ENCODE measurements at regions not wholly inside any gene's neighbourhood (a gene's known extent, or its start where the extent isn't known, plus 50 kb on each side); places are given as distances from the start of the nearest gene placed in this dataset.

DNA sequence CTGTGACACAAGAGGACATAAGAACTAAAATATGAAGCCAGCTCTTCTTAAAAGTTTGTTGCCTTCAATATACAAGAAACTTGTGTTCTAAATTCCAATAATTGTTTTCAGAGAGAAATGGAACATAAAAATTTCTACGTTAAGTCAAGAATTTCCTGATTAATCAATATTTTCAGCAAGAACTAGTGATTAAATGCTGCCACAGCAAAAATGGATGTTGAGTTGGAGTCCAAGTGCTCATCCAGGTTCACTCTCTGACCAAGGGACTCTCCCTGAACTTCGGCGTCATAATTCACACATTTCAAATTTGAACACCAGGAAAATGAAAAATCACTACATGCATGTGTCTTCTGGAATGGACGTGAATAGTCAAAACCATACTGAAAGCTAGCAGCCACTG, 1263.6 kb upstream of the GOT2 start:
- DNase-seq = no peak
- TF ChIP-seq POLR2A (IDR thresholded peaks at IDR 0.05) (no peak), EP300 (IDR thresholded peaks at IDR 0.05) (no peak)
- TF ChIP-seq, protein P1, sequence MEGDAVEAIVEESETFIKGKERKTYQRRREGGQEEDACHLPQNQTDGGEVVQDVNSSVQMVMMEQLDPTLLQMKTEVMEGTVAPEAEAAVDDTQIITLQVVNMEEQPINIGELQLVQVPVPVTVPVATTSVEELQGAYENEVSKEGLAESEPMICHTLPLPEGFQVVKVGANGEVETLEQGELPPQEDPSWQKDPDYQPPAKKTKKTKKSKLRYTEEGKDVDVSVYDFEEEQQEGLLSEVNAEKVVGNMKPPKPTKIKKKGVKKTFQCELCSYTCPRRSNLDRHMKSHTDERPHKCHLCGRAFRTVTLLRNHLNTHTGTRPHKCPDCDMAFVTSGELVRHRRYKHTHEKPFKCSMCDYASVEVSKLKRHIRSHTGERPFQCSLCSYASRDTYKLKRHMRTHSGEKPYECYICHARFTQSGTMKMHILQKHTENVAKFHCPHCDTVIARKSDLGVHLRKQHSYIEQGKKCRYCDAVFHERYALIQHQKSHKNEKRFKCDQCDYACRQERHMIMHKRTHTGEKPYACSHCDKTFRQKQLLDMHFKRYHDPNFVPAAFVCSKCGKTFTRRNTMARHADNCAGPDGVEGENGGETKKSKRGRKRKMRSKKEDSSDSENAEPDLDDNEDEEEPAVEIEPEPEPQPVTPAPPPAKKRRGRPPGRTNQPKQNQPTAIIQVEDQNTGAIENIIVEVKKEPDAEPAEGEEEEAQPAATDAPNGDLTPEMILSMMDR (IDR thresholded peaks at IDR 0.05) = no peak
- no peaks in the 10 kb centered on the region for H3K36me3 ChIP-seq
- H3K27me3 ChIP-seq = no peaks in the 10 kb centered on the region
- no peak overlapping the region for H3K27ac ChIP-seq
- H3K4me3 ChIP-seq = no peak overlapping the region
- H3K4me1 ChIP-seq (ENCODE audit: insufficient read depth) = no peaks in the 10 kb centered on the region
- 92 to 94% (median 92%) methylated on average over 4 of the region's 4 CpGs for WGBS, 3 donors
- intact Hi-C loops (cut with DNase I) = no loop called here
- no peaks in the 10 kb centered on the region for H3K9me3 ChIP-seq

DNA sequence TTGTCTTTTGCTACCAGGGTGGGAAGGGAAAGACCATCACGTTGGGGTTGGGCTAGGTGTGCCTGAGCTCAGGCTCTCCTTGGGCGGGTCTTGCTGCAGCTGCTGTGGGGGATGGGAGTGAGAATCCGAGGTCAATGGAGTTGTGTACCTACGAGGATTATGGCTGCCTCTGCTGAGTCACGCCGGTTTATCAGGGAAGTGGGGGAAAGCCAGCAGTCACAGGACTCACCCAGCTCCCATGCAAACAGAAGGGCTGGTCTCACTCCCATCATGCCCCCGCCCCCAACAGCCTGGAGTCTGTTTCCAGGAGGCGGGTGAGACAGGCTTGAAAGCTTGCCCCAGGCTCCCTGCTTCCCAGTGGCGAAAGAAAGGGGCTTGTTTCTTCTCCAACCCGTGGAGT, 1259.0 kb upstream of the GOT2 start:
- Histone ChIP-seq H3K36me3 (no peaks in the 10 kb centered on the region), H3K9me3 (no peaks in the 10 kb centered on the region), H3K27ac (no peak overlapping the region), H3K27me3 (no peaks in the 10 kb centered on the region), H3K4me1 (ENCODE audit: insufficient read depth) (no peaks in the 10 kb centered on the region), H3K4me3 (no peak overlapping the region)
- 62 to 81% (median 77%) methylated on average over 10 of the region's 10 CpGs for WGBS, 3 donors
- no peak for DNase-seq
- intact Hi-C loops (cut with DNase I) = no loop called here
- no peak for TF ChIP-seq POLR2A (IDR thresholded peaks at IDR 0.05)
- TF ChIP-seq EP300 (IDR thresholded peaks at IDR 0.05) = no peak

DNA sequence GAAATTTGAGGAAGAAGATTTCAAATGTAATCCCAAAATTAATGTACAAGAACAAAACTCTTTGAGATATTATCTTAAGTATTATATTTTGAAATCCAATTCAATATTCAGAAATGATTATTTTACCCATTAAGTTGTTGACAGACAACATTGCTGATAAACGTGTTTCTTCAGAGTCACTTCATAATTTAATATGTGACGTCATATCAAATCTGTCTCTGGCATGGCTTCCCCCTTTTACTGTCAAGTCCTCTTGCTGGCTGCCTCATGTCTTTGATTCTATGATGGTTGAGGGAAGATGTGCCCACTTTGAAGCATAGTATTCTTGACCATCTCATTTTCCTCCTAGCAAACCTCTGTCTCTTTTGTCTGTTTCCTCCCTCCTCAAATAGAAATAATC, 1257.1 kb upstream of the GOT2 start:
- TF ChIP-seq, protein P1 (IDR thresholded peaks at IDR 0.05) = no peak
- TF ChIP-seq EP300 (IDR thresholded peaks at IDR 0.05) (no peak), POLR2A (IDR thresholded peaks at IDR 0.05) (no peak)
- no peak overlapping the region for H3K4me3 ChIP-seq
- intact Hi-C loops (cut with DNase I) = no loop called here
- no peaks in the 10 kb centered on the region for H3K36me3 ChIP-seq
- WGBS, 3 donors = 69 to 85% (median 78%) methylated on average over 2 of the region's 2 CpGs
- DNase-seq = no peak
- no peaks in the 10 kb centered on the region for H3K4me1 ChIP-seq (ENCODE audit: insufficient read depth)
- H3K27ac ChIP-seq = no peak overlapping the region
- no peaks in the 10 kb centered on the region for H3K27me3 ChIP-seq
- H3K9me3 ChIP-seq = no peaks in the 10 kb centered on the region

DNA sequence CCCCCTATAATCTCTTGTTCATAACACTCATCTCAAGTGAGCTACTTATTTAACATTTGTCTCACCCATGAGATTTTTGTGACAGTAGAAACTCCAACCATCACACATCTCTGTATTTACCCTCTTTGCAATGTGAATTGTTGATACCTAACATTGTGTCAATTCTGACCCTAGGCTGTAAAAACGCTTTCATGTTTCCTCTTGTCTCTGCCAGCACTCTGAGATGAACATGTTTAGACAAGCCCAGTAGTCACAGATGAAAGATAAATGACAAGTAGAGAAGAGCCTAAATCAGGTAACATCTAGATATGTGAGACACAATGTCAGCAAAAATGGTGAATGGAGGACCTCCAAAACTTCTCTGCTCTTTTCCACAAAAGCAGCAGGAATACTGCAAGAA, 1254.5 kb upstream of the GOT2 start:
- Histone ChIP-seq H3K4me3 (no peak overlapping the region), H3K36me3 (no peaks in the 10 kb centered on the region), H3K27ac (no peak overlapping the region), H3K27me3 (no peaks in the 10 kb centered on the region), H3K4me1 (ENCODE audit: insufficient read depth) (no peaks in the 10 kb centered on the region), H3K9me3 (no peaks in the 10 kb centered on the region)
- 63 to 83% (median 63%) methylated on average over 1 of the region's 1 CpG for WGBS, 3 donors
- no peak for DNase-seq
- intact Hi-C loops (cut with DNase I) = no loop called here
- TF ChIP-seq POLR2A (IDR thresholded peaks at IDR 0.05) (no peak), EP300 (IDR thresholded peaks at IDR 0.05) (no peak)
- TF ChIP-seq, protein P1 (IDR thresholded peaks at IDR 0.05) = no peak

DNA sequence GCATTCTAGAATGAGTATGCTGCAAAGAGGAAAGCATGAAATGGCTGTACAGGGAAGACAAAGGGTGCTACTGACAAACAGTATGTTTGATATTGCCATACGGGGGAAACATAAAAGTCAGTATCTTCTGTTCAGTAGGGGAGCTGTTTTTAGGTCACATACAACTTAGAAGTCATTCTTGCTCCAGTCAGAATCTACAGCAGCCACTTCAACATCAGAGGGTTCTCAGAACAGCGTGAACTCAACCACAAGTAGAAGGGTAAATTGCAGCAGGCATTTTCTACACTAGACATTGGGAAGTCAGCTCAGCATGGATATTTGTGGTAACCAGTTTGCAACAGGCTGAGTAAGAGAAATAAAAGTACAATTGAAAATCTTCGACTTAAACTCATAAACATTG, 1241.8 kb upstream of the GOT2 start:
- 65 to 79% (median 72%) methylated on average over 3 of the region's 3 CpGs for WGBS, 3 donors
- Histone ChIP-seq H3K27me3 (no peaks in the 10 kb centered on the region), H3K27ac (no peak overlapping the region), H3K9me3 (no peaks in the 10 kb centered on the region), H3K4me3 (no peak overlapping the region), H3K36me3 (no peaks in the 10 kb centered on the region), H3K4me1 (ENCODE audit: insufficient read depth) (no peaks in the 10 kb centered on the region)
- intact Hi-C loops (cut with DNase I) = no loop called here
- TF ChIP-seq POLR2A (IDR thresholded peaks at IDR 0.05) (no peak), EP300 (IDR thresholded peaks at IDR 0.05) (no peak)
- TF ChIP-seq, protein P1 (IDR thresholded peaks at IDR 0.05) = no peak
- DNase-seq = no peak

All from ovary (tissue), 7 donors.